ENCODE measurements at regions not wholly inside any gene's neighbourhood (a gene's known extent, or its start where the extent isn't known, plus 50 kb on each side); places are given as distances from the start of the nearest gene placed in this dataset.
A peak's percentile ranks its signal among the peaks of the same experiment; 100 is the strongest.

GRCh38 chr16:26729951-26730541, 336.7 kb upstream of the C16orf82 start:
- no peak for DNase-seq

DNA sequence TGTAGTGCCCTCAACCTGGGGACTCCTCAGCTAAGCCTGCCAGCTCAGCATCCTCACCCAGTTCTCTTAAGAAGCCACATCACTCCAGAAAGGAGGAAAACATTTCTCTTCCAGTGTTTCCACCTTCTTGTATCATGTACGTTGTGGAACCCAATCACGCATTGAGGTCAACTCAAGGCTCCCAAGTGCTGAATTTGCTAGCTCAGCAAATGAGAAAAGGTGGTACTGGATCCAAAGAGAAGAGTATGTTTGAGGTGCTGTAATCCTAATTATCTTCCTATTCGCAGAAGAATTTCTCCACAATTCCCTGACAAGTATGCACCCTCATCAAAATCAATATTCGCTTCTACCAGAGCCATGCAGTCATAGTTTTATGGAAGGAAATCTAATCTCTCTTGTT, 335.0 kb upstream of the C16orf82 start:
- DNase-seq, result no peak

- no peak for DNase-seq
These were observed 333.0 kb upstream of the C16orf82 start for GRCh38 chr16:26733710-26734109.

GRCh38 chr16:26735521-26735920, 331.2 kb upstream of the C16orf82 start:
- DNase-seq, result no peak

DNA sequence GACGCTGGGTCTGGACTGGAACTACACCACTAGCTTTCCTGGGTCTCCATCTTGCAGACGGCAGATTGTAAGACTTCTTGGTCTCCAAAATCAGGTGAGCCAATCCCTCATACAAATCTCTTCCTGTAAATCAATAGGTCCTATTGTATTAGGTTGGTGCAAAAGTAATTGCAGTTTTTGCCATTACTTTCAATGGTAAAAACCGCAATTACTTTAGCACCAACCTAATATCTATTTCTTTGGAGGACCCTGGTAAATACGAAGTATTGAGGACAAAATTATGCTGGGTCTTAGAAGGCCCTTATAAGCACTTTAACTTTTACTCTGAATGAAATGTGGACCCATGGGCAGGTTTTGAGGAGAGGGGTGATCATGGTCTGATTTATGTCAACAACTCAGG, 330.6 kb upstream of the C16orf82 start:
- DNase-seq, result peak in 1 of 3 experiments; percentile 3

DNA sequence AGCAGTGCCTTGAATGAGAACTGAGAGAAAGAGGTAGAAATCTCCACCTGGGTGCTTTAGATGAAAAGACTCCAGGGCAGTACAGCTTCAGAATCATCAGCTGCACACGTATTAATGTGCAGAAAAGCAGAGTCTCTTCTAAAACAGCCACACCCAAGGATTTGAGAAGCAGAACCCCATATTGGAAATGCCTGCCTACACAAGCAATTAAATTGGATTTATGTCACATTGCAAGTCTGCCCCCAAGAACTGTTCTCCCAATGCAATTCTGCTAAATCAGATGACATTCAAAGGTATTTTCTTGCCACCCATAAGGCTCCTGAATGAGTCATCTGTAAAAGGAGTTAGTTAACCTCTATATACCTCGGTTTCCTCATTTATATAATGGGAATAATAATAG, 326.0 kb upstream of the C16orf82 start:
- no peak for DNase-seq

DNA sequence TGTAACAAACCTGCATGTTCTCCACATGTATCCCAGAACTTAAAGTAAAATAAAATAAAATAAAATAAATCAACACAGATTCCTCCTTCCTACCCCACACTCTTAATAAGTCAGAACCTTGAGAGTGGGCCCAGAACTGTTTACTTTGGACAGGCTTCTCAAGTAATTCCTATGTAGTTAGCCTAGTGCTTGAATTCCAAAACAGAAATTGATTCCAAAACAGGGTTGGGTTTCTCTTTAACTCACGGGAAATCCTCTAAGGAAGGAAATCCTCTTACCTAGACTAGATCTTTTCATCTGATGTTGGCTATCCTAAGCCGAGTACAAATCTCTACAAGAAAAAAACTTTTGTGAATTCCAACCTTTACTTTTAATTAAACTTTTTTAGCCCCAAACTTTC, 324.7 kb upstream of the C16orf82 start:
- no peak for DNase-seq

DNA sequence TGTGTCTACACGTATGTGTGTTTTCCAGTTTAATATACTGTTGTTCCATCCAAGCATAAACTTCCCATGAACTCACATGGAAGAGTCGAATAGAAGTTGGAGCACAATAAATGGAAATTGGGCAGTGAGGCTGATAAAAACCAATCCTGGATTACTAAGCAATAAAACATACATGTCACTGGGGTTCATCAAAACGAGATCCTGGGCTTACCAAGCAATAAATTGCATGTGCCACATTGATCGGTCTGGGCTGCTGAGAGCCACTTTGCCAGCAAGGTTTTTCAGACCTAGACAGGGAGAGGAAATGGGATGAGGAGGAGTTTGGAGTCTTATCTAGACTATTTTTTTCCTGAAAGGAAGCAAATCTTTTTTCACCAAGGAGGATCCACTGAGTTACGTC, 322.3 kb upstream of the C16orf82 start:
- DNase-seq, result no peak

DNA sequence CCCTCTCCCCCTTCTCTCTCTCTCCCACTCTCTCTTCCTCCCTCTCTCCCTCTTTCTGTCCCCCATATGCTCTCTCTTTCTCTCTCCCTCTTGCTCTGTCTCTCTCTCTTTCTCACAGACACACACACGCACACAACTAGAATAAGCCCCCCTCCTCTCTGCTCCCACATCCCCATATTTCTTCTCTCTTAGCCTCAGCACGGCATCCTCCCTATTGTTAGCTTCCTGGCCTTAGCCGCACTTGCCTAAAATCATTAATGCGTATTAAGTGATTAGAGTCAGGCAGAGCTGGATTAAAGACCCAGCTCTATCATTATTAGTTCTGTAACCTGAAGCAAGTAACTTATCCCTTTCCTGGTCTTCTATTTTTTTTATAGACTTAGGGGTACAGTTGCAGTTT, 319.0 kb upstream of the C16orf82 start:
- no peak for DNase-seq

GRCh38 chr16:26749072-26749471, 317.7 kb upstream of the C16orf82 start:
- DNase-seq, result no peak

- no peak for DNase-seq
These were observed 314.6 kb upstream of the C16orf82 start for GRCh38 chr16:26752166-26752565.

- DNase-seq, result no peak
These were observed 310.1 kb upstream of the C16orf82 start for GRCh38 chr16:26756633-26757032.

- DNase-seq, result no peak
These were observed 304.1 kb upstream of the C16orf82 start for GRCh38 chr16:26762594-26762993.

DNA sequence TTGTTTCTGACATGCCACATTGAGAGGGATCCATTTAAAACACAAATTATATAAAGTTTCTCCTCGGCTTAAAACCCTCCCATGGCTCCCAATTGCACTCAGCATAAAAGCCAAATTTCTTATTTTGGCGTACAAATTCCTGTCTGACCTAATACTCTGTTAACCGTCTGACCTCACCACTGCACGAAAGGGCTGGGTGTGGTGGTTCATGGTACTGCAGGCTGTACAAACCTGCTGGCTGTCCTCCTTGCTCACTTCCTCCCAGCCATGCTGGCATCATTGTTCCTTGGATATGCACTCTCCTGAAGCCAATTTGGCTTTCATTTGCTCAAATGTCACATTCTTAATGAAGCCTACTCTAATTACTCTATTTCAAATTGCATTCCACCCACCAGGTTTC, 301.6 kb upstream of the C16orf82 start:
- no peak for DNase-seq

DNA sequence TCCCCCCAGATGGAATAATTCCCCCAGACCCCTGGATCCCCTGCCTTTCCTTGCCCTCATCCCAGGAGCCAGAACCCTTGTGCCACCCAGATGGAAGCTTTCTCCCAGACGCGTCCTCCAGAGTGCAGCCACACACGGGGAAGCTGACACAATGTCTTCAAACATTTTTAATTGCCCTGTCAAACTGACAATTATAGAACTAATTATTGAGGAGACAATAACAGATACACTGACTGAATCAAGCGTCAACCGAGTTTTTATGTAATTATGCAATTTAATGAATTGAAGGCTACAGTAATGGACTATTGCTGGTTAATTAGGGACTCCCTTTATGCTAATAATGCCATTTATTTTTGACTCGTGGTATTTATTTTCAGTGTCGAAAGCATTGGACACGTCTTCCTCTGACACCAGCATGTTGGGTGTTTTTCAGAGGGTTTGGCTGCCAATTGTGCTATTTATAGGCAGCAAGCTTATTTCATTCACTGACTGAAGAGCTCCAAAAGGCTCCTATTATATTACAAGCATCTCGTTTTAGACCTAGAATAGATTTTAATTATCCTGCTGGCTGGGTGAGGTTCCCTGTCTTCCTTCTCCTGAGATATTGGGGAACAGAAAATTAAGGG, 298.2 kb upstream of the C16orf82 start:
- DNase-seq, result no peak

DNA sequence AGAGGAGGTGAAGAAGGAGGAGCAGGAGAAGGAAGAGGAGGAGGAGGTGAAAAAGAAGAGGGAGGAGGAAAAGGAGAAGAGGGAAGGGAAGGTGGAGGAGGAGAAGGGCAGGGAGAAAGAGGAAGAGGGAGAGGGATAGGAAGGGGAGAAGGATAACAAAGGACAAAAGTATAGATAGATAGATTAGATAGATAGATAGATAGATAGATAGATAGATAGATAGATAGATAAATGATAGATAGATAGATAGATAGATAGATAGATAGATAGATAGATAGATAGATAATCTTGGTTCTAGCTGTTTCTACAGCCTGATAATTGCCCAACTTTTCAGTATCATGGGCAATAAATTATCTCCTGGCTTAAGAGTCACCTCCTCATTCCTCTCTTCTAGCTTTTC, 296.2 kb upstream of the C16orf82 start:
- no peak for DNase-seq

GRCh38 chr16:26772503-26772902, 294.2 kb upstream of the C16orf82 start:
- peak in 1 of 3 experiments; percentile 1 for DNase-seq

DNA sequence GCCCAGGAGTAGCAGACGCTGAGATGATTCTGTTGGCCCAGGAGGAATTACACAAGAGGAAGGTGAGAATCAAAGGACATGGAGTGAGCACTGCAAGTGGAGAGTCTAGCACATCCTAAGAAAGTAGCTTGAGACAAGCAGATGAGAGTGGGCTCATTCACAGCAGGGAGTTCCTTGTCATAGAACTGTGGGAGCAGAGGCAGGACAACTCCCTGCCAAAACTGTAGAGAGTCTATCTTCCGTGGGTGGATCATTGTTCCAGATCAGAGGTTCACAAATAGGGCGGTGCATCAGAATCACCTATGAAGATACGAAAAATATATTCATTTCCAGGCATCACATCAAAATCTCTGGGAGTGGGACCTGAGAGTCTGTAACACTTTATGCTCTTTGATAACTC, 288.9 kb upstream of the C16orf82 start:
- DNase-seq, result no peak

DNA sequence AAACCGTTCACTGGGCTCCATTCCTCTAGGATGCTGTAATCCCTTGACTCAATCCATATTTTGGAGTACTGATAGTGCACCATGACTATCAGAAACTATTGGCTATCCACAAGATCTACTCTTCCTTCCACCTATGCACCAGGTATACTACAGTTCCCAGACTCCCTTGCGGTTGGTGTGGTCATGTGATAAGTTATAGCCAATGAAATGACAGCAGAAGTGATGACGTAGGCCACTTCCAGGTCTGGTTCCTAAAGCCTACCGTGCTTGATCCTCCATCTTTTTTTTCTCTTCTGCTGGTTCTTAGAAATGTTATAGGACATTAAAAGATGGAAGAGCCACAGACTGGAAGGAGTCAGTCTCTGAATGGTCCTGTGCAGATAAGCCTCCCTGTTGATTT, 278.8 kb upstream of the C16orf82 start:
- DNase-seq, result peak in 1 of 3 experiments; percentile 11

DNA sequence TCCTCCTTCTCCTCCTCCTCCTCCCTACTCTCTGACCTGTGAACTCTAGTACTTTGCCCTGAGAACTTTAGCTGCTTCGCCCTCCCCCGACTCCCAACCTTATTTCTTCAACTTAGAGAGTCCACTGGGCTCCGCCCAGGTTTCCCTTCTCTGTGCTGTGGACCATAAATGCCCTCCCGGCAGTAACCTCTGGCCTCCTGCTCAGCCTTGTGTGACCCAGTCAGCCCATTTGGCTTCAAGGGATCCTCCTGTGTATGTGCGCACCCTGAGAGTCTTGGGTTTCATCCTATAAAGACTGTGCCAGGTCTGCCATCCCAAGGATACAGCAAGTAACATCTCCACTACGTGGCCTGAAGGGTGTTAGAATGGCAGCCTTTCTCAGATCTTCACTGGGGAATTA, 275.6 kb upstream of the C16orf82 start:
- DNase-seq, result no peak

GRCh38 chr16:26795184-26795583, 271.5 kb upstream of the C16orf82 start:
- DNase-seq, result no peak

GRCh38 chr16:26801628-26802027, 265.1 kb upstream of the C16orf82 start:
- DNase-seq, result no peak

- no peak for DNase-seq
These were observed 264.3 kb upstream of the C16orf82 start for GRCh38 chr16:26802440-26802839.

- no peak for DNase-seq
These were observed 263.8 kb upstream of the C16orf82 start for GRCh38 chr16:26802965-26803364.

GRCh38 chr16:26806657-26807056, 260.1 kb upstream of the C16orf82 start:
- DNase-seq, result no peak

All from NCI-H1417 (cell line).